Naive thymus-derived CD8-positive, alpha-beta T cell (primary cell): ENCODE measurements at regions not wholly inside any gene's neighbourhood (a gene's known extent, or its start where the extent isn't known, plus 50 kb on each side); places are given as distances from the start of the nearest gene placed in this dataset.
A peak's percentile ranks its signal among the peaks of the same experiment; 100 is the strongest.

Experiments used
- ATAC-seq, 2 donors: fragments of 150-1000 bp; cut with Tn5 transposase in 1 of 2; sonication (Bioruptor Pico), chemical (Tn5 transposase) in 1 of 2; 1 replicate in 1 of 2; 2 replicates in 1 of 2; pipeline ENCODE4 v1.10.0; 2021; ENCODE audit warnings: mild to moderate bottlenecking in 2 of 2, moderate library complexity in 2 of 2
- POLR2A ChIA-PET: fragments of 350-600 bp; sonication (Branson Sonifier 250); formaldehyde crosslinking; loops from one replicate; lab custom pipeline; 2021; ENCODE audit warnings: antibody characterized with exemption; lab: Charles Lee
- DNase-seq, 10 donors: peaks; one replicate each; pipeline versions ENCODE4 v3.0.0 to v3.0.0-alpha.2; 2020 to 2022
- H3K27ac Mint-ChIP-seq, 10 donors: one replicate each; pipeline ENCODE4 v1.8.0; 2020 to 2022; ENCODE audit warnings: mild to moderate bottlenecking in 10 of 10, mixed read lengths in 10 of 10, moderate library complexity in 4 of 10, inconsistent platforms in 1 of 10
- H3K27me3 Mint-ChIP-seq, 5 donors: one replicate each; pipeline ENCODE4 v1.8.0; 2021 to 2022; ENCODE audit warnings: mixed read lengths in 5 of 5
- H3K36me3 Mint-ChIP-seq, 3 donors: one replicate each; pipeline ENCODE4 v1.8.0; 2020 to 2022; ENCODE audit warnings: mixed read lengths in 3 of 3, mild to moderate bottlenecking in 2 of 3, inconsistent platforms in 1 of 3
- H3K4me1 Mint-ChIP-seq, 4 donors: one replicate each; pipeline ENCODE4 v1.8.0; 2021 to 2022; ENCODE audit warnings: mixed read lengths in 4 of 4
- H3K4me3 Mint-ChIP-seq, 10 donors: one replicate each; pipeline ENCODE4 v1.8.0; 2020 to 2022; ENCODE audit warnings: mild to moderate bottlenecking in 10 of 10, mixed read lengths in 10 of 10, moderate library complexity in 6 of 10, inconsistent platforms in 1 of 10
- H3K9me3 Mint-ChIP-seq, 9 donors: one replicate each; pipeline ENCODE4 v1.8.0; 2020 to 2022; ENCODE audit warnings: mixed read lengths in 9 of 9, mild to moderate bottlenecking in 3 of 9, inconsistent platforms in 1 of 9, moderate library complexity in 1 of 9

DNA sequence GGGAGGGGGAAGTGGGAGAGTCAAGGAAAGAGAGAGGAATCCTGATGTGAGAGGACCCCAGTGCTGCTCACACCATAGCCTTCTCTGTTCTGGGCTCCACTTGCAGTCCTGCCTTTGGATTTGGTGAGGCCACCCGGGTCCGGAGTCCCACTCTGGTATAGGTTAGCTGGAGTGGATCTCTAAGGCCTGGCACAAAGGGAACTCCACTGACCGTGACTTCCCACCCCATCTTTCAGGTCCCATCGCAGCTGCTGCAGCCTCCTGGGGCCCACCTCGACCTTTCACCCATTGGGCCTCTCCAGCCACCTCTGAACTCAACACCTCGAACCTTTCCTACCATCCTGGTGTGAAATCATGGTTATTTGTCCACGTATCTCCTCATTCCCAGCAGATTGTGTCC lies 324.4 kb downstream of the MATN1 start:
- no peak overlapping the region for H3K4me3 Mint-ChIP-seq
- ATAC-seq (no peak), DNase-seq (no peak)
- no peaks in the 10 kb centered on the region for H3K36me3 Mint-ChIP-seq
- peaks cover 0 to 2% (median 0%) of the 10 kb centered on the region in 4 donors for H3K4me1 Mint-ChIP-seq
- POLR2A ChIA-PET: no interaction called here
- peak overlapping the region in 1 of 10 donors; percentile 73 for H3K27ac Mint-ChIP-seq
- H3K9me3 Mint-ChIP-seq: no peaks in the 10 kb centered on the region
- H3K27me3 Mint-ChIP-seq: peaks cover 1 to 23% (median 9%) of the 10 kb centered on the region in 5 donors

DNA sequence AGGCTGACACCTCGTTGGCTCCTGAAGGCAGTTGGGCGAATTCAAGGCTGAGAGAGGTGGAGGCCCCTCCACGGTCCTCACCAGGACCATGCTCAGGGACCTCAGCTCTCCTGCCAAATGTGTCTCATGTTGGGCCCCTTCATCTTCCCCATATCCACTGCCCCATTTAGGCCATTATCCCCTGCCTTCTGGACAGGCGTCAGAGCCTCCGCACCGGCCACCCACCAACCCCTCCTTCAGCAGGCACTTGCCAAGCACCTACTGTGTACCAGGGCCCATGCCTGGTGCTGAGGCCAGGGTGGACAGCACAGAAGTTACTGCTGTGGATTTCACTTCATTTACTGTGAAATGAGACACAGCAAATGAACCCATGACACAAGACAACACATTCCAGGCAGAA lies 325.8 kb downstream of the MATN1 start:
- H3K27me3 Mint-ChIP-seq: peaks cover 1 to 34% (median 10%) of the 10 kb centered on the region in 5 donors
- peaks cover 0 to 3% (median 0%) of the 10 kb centered on the region in 9 donors for H3K9me3 Mint-ChIP-seq
- H3K27ac Mint-ChIP-seq: no peak overlapping the region
- no peak for ATAC-seq
- POLR2A ChIA-PET: no interaction called here
- H3K4me3 Mint-ChIP-seq: no peak overlapping the region
- no peaks in the 10 kb centered on the region for H3K36me3 Mint-ChIP-seq
- H3K4me1 Mint-ChIP-seq: peaks cover 0 to 2% (median 0%) of the 10 kb centered on the region in 4 donors
- peak in 1 of 10 donors; percentile 38 for DNase-seq

DNA sequence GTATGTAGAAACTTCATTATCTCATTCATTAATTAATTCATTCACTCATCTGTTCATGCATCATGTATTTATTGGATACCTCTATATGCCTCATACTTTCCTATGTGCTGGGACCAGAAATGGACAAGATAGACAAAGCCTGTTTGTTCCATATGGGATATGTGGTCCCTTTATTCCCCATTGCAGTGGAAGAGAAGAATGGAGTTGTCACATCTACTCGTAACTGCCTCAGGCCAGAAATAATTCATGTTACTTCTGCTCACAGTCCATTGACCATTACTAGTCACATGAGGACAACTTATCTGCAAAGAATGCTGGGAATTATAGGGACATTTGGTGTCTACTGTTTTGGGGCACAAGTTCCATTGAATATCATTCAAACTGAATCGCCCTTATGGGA lies 327.8 kb downstream of the MATN1 start:
- DNase-seq: no peak
- no peak overlapping the region for H3K27ac Mint-ChIP-seq
- peaks cover 0 to 6% (median 0%) of the 10 kb centered on the region in 9 donors for H3K9me3 Mint-ChIP-seq
- ATAC-seq: no peak
- peaks cover 0 to 22% (median 9%) of the 10 kb centered on the region in 5 donors for H3K27me3 Mint-ChIP-seq
- H3K4me3 Mint-ChIP-seq: no peak overlapping the region
- POLR2A ChIA-PET: no interaction called here
- no peaks in the 10 kb centered on the region for H3K4me1 Mint-ChIP-seq
- no peaks in the 10 kb centered on the region for H3K36me3 Mint-ChIP-seq

DNA sequence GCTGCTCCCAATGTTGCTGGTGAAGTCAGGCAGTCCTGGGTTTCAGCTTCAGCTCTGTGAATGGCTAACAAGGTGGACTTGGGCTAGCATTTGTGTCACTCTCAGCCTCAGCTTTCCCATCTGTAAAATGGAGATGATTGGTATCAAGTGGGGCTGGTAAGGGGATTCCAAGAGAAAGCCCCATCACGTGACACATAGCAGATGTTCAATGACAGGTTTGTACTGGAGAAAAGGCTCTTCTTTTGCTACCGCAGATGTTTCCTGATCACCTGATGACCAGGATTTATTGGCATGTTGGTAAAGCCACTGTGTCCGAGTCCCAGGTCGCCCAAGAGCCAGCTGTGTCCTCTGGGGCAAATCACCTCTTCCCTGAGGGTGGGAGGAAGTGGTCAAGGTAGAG lies 335.0 kb downstream of the MATN1 start:
- POLR2A ChIA-PET: no interaction called here
- no peak for DNase-seq
- Mint-ChIP-seq H3K4me1 (no peaks in the 10 kb centered on the region), H3K27me3 (peaks cover 18 to 66% (median 36%) of the 10 kb centered on the region in 5 donors), H3K4me3 (no peak overlapping the region), H3K9me3 (peaks cover 0 to 6% (median 0%) of the 10 kb centered on the region in 9 donors), H3K27ac (no peak overlapping the region), H3K36me3 (no peaks in the 10 kb centered on the region)
- ATAC-seq: no peak

DNA sequence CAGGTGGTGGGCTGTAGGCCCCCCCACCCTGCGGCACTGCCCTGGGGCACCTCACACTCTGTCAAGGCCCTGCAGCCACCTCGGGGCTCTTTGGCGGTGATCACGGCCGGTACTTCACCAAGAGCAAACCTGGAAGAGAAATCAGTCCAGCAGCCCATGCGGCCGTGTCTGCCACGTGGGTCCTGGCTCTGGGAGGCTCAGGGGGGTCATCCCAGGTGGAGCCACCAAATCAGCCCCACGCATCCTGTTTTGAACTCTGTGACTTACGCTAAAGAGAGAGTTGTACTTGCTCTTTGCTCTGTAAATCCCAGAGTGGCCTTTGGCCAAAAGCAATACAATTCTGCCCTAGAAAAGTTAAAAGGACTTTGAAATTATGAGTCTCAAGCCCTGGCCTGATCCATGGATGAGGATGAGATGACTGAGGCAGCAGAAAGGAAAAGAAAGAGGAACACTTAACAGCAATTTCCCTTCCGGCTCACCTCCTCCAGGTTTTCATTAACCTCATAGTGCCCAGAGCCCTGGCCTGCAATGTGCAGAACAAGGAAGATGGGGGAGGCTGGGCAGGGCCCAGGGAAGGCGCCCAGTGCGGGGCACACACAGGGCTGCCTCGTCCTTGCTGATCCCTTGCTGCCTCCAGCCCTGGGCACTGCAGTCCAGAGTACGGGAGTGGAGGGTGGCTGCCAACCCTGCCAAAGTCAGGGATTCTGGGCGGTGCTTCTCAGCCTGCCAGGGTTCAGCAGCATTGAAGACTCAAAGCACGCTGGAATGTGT lies 337.0 kb downstream of the MATN1 start:
- Mint-ChIP-seq H3K27ac (no peak overlapping the region), H3K4me1 (no peaks in the 10 kb centered on the region), H3K4me3 (no peak overlapping the region), H3K27me3 (peaks cover 14 to 69% (median 45%) of the 10 kb centered on the region in 5 donors), H3K9me3 (no peaks in the 10 kb centered on the region), H3K36me3 (no peaks in the 10 kb centered on the region)
- POLR2A ChIA-PET: no interaction called here
- peak in 1 of 10 donors; percentile 53 for DNase-seq
- no peak for ATAC-seq

DNA sequence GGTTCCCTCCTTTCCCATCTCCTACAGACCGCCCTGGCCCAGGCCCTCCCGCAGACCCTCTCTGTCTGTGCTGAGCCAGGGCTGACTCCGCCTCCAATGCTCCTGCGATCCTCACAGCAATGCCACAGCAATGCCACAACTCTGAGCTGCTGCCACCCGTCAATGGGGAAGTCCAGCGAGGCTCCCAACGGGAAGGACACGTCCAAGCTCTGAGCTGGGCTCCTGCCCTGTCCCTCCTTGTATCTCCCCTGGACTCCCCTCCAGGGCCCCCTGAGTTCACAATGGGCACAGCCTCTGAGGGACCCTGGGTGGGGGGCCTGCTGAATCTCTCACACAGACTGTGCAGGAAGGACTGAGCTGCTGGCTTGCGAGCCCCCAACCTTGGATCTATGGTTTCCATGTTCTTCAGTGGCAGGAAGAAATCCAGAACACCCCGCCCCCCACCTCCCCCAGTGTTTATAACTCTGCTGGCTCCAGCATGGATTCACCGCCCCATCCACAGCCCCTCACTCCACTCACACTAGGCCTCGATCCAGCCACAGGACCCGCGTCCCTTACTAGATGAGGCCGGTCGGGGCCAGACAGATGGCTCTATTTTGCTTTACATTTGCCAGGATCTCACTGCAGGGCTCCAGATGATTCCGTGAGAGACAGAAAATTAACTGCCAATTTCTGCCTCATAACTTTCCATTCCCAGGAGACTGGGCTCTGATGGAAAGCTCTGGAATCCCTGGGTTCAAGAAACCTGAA lies 338.0 kb downstream of the MATN1 start:
- Mint-ChIP-seq H3K27ac (no peak overlapping the region), H3K36me3 (no peaks in the 10 kb centered on the region), H3K9me3 (no peaks in the 10 kb centered on the region), H3K27me3 (peaks cover 14 to 68% (median 44%) of the 10 kb centered on the region in 5 donors), H3K4me3 (peak overlapping the region in 1 of 10 donors; percentile 22), H3K4me1 (peaks cover 0 to 4% (median 2%) of the 10 kb centered on the region in 4 donors)
- POLR2A ChIA-PET: no interaction called here
- ATAC-seq: no peak
- DNase-seq: peak in 1 of 10 donors; percentile 54

DNA sequence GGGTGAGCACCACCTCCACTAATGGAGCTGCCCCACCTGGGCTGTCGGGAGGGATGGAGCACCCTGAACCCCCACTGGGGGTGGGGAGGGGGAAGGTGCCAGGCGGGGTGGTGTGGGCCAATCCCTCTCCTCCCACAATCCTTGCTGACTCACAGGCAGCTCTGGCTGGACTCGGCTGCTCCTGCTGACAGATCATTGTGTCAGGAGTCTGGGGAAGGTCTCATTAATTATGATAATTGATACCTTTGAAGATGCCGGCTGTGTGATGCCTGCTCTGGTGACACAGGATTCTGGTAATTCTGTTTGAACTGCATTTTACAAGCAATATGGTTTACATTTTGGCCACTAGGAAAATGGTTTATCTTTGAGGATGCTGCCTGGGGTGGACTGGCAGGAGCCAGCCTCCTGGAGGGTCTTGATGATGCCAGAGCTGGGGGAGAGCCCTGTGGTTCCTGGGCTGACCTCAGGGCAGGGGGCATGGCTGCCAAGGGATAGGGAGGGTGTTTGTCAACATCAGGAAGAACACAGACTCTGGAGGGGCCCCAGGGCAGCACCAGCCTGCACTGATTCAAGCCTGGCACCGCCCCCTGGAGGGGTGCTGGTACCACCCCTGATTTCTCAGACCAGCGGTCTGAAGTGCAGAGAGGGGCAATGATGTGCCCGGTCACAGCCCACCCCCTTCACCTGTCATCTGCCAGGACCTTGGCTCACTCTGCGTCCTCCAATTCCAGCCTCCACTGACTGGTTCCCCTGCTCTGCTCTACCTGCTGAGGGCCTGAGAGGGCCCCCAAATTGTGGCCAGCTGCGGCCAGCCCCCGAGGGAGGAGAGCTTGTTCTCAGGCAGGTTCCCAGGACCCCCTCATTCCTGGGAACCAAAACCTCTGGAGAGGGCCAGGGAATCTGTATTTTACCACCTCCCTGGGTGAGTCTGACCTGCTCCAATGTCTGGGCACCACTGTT lies 338.8 kb downstream of the MATN1 start:
- POLR2A ChIA-PET: no interaction called here
- peaks cover 0 to 6% (median 2%) of the 10 kb centered on the region in 4 donors for H3K4me1 Mint-ChIP-seq
- peaks cover 10 to 67% (median 38%) of the 10 kb centered on the region in 5 donors for H3K27me3 Mint-ChIP-seq
- no peaks in the 10 kb centered on the region for H3K9me3 Mint-ChIP-seq
- no peak overlapping the region for H3K4me3 Mint-ChIP-seq
- ATAC-seq (no peak), DNase-seq (peak in 1 of 10 donors; percentile 54)
- H3K36me3 Mint-ChIP-seq: no peaks in the 10 kb centered on the region
- H3K27ac Mint-ChIP-seq: no peak overlapping the region

DNA sequence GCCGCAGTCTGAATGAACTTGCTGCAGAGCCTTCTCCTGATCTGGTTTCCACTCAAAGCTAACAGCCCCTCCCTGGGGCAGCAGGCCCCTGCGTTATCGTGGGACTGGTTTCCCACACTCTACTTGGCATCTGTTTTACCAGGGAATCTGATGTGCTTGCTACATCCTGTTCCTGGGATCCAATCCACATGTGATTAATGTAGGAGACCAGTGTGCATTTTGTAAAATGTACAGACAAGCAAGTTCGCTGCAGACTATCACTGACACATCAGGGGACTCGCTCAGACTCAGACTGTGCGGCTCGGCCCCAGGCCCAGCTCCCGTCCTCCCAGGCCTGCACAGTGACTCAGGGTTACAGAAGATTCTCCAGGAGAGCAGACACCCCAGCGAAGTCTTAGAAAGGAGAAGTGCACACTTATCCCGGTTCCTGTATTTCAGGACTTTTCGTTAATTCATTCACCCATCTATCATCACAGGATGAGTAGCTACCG lies 340.1 kb downstream of the MATN1 start:
- ATAC-seq: no peak
- Mint-ChIP-seq H3K27ac (peak overlapping the region in 1 of 10 donors; percentile 75), H3K27me3 (peaks cover 7 to 58% (median 34%) of the 10 kb centered on the region in 5 donors)

DNA sequence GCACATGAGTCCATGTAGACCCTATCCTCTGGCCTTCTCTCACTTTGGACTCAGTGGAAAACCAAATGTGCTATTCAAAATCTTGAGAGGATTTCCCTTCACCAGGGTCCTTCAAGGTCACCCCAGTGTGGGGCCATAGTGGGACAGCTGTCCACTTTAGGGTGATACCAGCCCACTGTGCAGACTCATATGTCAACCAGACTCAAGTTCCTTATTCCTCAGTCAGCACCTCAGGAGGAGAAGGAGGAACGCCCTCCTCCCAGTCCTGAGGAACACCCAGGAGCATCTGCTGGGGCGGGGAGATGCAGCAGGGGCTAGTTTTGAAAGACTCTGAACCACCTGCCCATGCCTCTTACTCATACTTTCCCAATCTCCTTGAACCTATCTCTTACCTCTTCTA lies 340.9 kb downstream of the MATN1 start:
- ATAC-seq: no peak
- no peaks in the 10 kb centered on the region for H3K9me3 Mint-ChIP-seq
- no peak overlapping the region for H3K4me3 Mint-ChIP-seq
- no peaks in the 10 kb centered on the region for H3K36me3 Mint-ChIP-seq
- peaks cover 0 to 6% (median 2%) of the 10 kb centered on the region in 4 donors for H3K4me1 Mint-ChIP-seq
- peak overlapping the region in 2 of 10 donors; percentile 66 to 73 for H3K27ac Mint-ChIP-seq
- POLR2A ChIA-PET: no interaction called here
- H3K27me3 Mint-ChIP-seq: peaks cover 7 to 51% (median 27%) of the 10 kb centered on the region in 5 donors
- no peak for DNase-seq

More for the DNA sequence above, 340.1 kb downstream of the MATN1 start:
- Mint-ChIP-seq H3K4me1 (peaks cover 0 to 6% (median 2%) of the 10 kb centered on the region in 4 donors), H3K4me3 (no peak overlapping the region), H3K36me3 (no peaks in the 10 kb centered on the region), H3K9me3 (no peaks in the 10 kb centered on the region)
- no peak for DNase-seq
- POLR2A ChIA-PET: no interaction called here

DNA sequence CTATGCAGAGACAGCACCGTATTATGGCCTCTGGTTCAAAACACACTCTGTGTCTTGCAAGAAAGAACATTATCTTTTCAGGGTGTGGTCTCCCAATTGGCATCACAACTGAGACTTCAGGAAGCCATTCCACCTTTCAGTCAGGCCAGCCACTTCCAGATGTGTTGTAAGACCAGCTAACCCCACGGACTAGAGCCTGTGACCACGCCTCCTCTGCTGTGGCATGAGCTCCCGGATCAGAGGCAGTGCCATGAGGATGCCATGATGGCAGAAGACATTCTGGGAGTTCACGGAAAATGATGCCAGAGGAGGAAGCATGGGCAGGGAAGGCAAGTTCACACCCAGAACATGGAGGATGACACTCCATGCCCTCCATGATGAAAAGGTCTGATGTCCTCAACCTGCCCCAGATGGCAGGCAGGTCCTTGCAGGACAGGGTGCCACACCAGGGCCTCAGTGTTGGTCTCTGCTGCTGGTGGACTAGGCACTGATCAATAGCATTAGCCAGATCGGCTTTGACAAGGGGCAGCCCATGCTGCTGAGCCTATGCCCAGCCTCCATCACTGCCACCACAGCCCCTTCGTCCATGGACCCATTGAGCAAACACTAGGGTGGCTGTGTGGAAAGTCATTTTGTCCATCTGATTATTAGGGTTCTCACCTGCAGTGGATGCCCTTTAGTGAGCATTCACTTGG lies 341.6 kb downstream of the MATN1 start:
- no peak overlapping the region for H3K27ac Mint-ChIP-seq
- no peak for DNase-seq
- no peaks in the 10 kb centered on the region for H3K36me3 Mint-ChIP-seq
- ATAC-seq: no peak
- POLR2A ChIA-PET: no interaction called here
- H3K4me3 Mint-ChIP-seq: no peak overlapping the region
- no peaks in the 10 kb centered on the region for H3K9me3 Mint-ChIP-seq
- peaks cover 4 to 52% (median 25%) of the 10 kb centered on the region in 5 donors for H3K27me3 Mint-ChIP-seq
- H3K4me1 Mint-ChIP-seq: peaks cover 0 to 6% (median 2%) of the 10 kb centered on the region in 4 donors

DNA sequence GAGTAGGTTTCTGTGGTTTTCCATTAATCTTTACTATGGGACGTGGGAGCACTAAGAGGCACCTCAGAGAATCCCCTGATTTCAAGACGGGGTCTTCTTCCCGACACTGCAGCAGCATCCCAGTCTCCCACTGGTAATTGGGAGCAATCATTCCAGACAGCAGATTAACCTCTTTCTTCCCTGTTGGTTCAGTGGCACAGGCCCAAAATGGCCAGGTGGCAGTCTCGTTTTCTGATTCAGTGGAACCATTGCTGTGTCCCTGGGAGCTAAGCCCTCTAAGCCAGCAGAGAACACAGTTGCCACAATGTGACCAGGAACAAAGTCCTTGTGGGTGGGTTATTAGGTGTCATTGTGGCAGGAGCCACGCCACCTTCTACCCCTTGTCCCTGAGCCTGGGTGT lies 342.1 kb downstream of the MATN1 start:
- Mint-ChIP-seq H3K4me1 (peaks cover 0 to 6% (median 2%) of the 10 kb centered on the region in 4 donors), H3K4me3 (no peak overlapping the region), H3K9me3 (no peaks in the 10 kb centered on the region), H3K36me3 (no peaks in the 10 kb centered on the region), H3K27me3 (peaks cover 4 to 57% (median 27%) of the 10 kb centered on the region in 5 donors), H3K27ac (no peak overlapping the region)
- ATAC-seq (no peak), DNase-seq (no peak)
- POLR2A ChIA-PET: interaction anchor here (1.5 kb wide), 1 partner anchor 1151 kb away, joined by 3 read pairs; the partner anchor contains the start of gene MECR
